ENCODE measurements at regions not wholly inside any gene's neighbourhood (a gene's known extent, or its start where the extent isn't known, plus 50 kb on each side); places are given as distances from the start of the nearest gene placed in this dataset.

DNA sequence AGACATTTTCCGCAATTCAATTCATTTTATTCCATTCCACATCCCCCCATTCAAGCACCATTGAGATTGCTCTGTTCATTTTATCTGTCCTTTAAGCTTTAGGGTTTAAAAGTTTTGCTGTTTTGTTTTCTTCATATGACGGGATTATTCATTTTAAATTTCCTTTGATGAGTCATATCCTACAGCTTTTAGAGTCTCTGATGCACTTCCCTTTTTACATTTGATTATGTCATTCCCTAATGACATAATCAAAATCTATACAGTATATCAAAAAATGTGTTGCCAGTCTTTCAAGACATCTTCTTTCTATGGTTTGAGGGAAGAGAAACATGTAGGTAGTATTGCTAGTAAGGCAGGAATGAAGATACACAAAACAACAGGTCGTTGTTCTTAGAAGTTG, 456.3 kb downstream of the PDGFC start:
- Histone ChIP-seq H3K14ac (replicated peaks; ENCODE audit: low read depth, low read length) (no peak overlapping the region), H3K9me1 (ENCODE audit: insufficient read depth, low read length) (peaks cover 4% of the 10 kb centered on the region; the same call in 1 of the 2 replicates), H4K20me1 (ENCODE audit: insufficient read depth, low read length) (no peaks in the 10 kb centered on the region), H2BK5ac (ENCODE audit: low read depth, low read length, poor library complexity, severe bottlenecking) (no peak overlapping the region), H4K91ac (ENCODE audit: insufficient read depth, low read depth, low read length) (no peak overlapping the region), H2BK20ac (ENCODE audit: low read depth, low read length) (no peak overlapping the region), H2BK15ac (ENCODE audit: low read depth, low read length) (no peak overlapping the region), H2AK9ac (replicated peaks; ENCODE audit: low read depth, low read length, poor library complexity) (no peak overlapping the region), H3K9me3 (ENCODE audit: control insufficient read depth, insufficient read depth, low read length) (no peaks in the 10 kb centered on the region), H4K8ac (ENCODE audit: low read depth in 2 of 2, low read length in 2 of 2) (no peak overlapping the region), H3K79me1 (ENCODE audit: low read depth in 1 of 2, low read length in 2 of 2) (no peaks in the 10 kb centered on the region), H3K4me2 (ENCODE audit: low read depth, low read length) (no peak overlapping the region), H3K36me3 (ENCODE audit: control insufficient read depth, insufficient read depth, low read length) (no peaks in the 10 kb centered on the region), H3K27me3 (ENCODE audit: control insufficient read depth, insufficient read depth, low read length) (no peaks in the 10 kb centered on the region), H3K23ac (ENCODE audit: low read depth, low read length) (no peak overlapping the region), H3K56ac (ENCODE audit: extremely low read depth, insufficient read depth, low read length) (no peak overlapping the region), H4K5ac (ENCODE audit: low read depth, low read length) (no peak overlapping the region), H3K4me3 (ENCODE audit: insufficient read depth, low read depth, low read length) (no peak overlapping the region), H3K18ac (ENCODE audit: low read depth, low read length) (no peak overlapping the region), H2AFZ (replicated peaks; ENCODE audit: low read length, poor library complexity) (no peak overlapping the region), H3K27ac (ENCODE audit: insufficient read depth, low read length) (no peak overlapping the region), H3K4me1 (ENCODE audit: control insufficient read depth, insufficient read depth, low read length) (no peaks in the 10 kb centered on the region), H3K4ac (ENCODE audit: low read depth, low read length) (no peak overlapping the region), H3K9ac (ENCODE audit: low read depth, low read length) (no peak overlapping the region), H2BK120ac (ENCODE audit: low read depth, low read length) (no peak overlapping the region), H2AK5ac (ENCODE audit: low read depth, low read length) (no peak overlapping the region)
- TF ChIP-seq MXI1 (IDR thresholded peaks at IDR 0.05; ENCODE audit: borderline replicate concordance, low read depth, low read length): no peak
- TF ChIP-seq FOS (IDR thresholded peaks at IDR 0.05; ENCODE audit: low read depth, low read length): peak; percentile 36; the same call in 1 of the 2 replicates
- peak; percentile 19 for DNase-seq
- no CpG with 5 or more reads among the region's 3 CpGs for WGBS, 2 experiments (ENCODE audit: extremely low coverage in 2 of 2, insufficient read length in 1 of 2)
- no TSS peak for BruUV-seq (replicated peaks)
- intact Hi-C loops (cut with micrococcal nuclease): no loop called here
- ChIA-PET POLR2A (ENCODE audit: unreplicated experiment) (no interaction called here), CTCF (no interaction called here)
- dilution Hi-C loops (cut with HindIII; ENCODE audit: low sequenced_read_pairs, unreplicated experiment): no loop called here
- in situ Hi-C loops (cut with MboI; ENCODE audit: low sequenced_read_pairs): no loop called here
- no peak for ATAC-seq (ENCODE audit: low read depth)
